K562 (cell line): ENCODE measurements at regions not wholly inside any gene's neighbourhood (a gene's known extent, or its start where the extent isn't known, plus 50 kb on each side); places are given as distances from the start of the nearest gene placed in this dataset.

Experiments
- ATAC-seq: fragments of 200-7000 bp; cut with Tn5 transposase; 3 replicates; pipeline ENCODE4 v1.9.1; 2020; ENCODE audit warnings: moderate library complexity
- BruUV-seq: library from RNA; stranded (reverse); fragments of 400-500 nt; replicated peaks from 2 replicates; lab custom pipeline; 2021; lab: Mats Ljungman, UMichigan
- CTCF ChIA-PET: fragments of 300-600 bp; formaldehyde crosslinking; extraction: SDS; loops from one replicate; lab custom pipeline; 2021; ENCODE audit warnings: low intra/inter-chr PET ratio; lab: Yijun Ruan, JAX
- POLR2A ChIA-PET: fragments of 300-600, 350-650 bp; sonication (Branson Sonifier 250); formaldehyde crosslinking; extraction: SDS; loops from one replicate; lab custom pipeline; 2021; ENCODE audit warnings: antibody characterized with exemption, inconsistent platforms; lab: Yijun Ruan, JAX
- DNase-seq, 4 experiments: peaks; one replicate each; pipeline versions ENCODE4 v3.0.0 to v3.0.0-alpha.2; 2011 to 2018; ENCODE audit warnings: low spot score in 3 of 4, mixed read lengths in 3 of 4; ENCODE audit errors: extremely low read depth in 1 of 4
- FAIRE-seq: peaks from 2 replicates; lab custom pipeline; 2011; peaks lifted over from hg19 to GRCh38; lab: Jason Lieb, UNC
- H2AFZ ChIP-seq: 2 replicates; pipeline ENCODE4 v1.6.0; 2011; ENCODE audit warnings: low read depth, low read length, control low read depth, inconsistent platforms
- H3K27ac ChIP-seq: fragments of 200-600 bp; 3 replicates; pipeline ENCODE4 v1.8.0; 2011; ENCODE audit warnings: low read depth, mild to moderate bottlenecking, control low read depth, inconsistent platforms, low read length, moderate library complexity, mixed read lengths; ENCODE audit errors: extremely low read depth
- H3K27me3 ChIP-seq, 2 experiments: fragments of 300-600 bp in 1 of 2; 2 replicates in 1 of 2; 3 replicates in 1 of 2; pipeline versions ENCODE4 v1.6.0 to v1.8.0; 2011; ENCODE audit warnings: inconsistent platforms in 2 of 2, low read length in 2 of 2, mild to moderate bottlenecking in 1 of 2, mixed read lengths in 1 of 2, moderate library complexity in 1 of 2; ENCODE audit not compliant: control insufficient read depth in 2 of 2, insufficient read depth in 2 of 2
- H3K36me3 ChIP-seq: fragments of 300-600 bp; 3 replicates; pipeline ENCODE4 v1.8.0; 2011; ENCODE audit warnings: mild to moderate bottlenecking, low read length, inconsistent platforms; ENCODE audit not compliant: control insufficient read depth, insufficient read depth
- H3K4me1 ChIP-seq, 2 experiments: fragments of 200-600 bp in 1 of 2; replicated peaks in 1 of 2; 2 replicates in 1 of 2; 3 replicates in 1 of 2; pipeline versions ENCODE4 v1.5.1 to v1.8.0; 2011; ENCODE audit warnings: inconsistent platforms in 2 of 2, low read length in 2 of 2, mild to moderate bottlenecking in 1 of 2, mixed read lengths in 1 of 2, moderate library complexity in 1 of 2; ENCODE audit not compliant: control insufficient read depth in 2 of 2, insufficient read depth in 2 of 2
- H3K4me2 ChIP-seq: 2 replicates; pipeline ENCODE4 v1.6.1; 2011; ENCODE audit warnings: low read length, control low read depth, inconsistent platforms, mixed read lengths; ENCODE audit not compliant: insufficient read depth
- H3K4me3 ChIP-seq: fragments of 200-600 bp; sonication (generic), shearing (Covaris generic); 2 replicates; pipeline ENCODE4 v1.5.1; 2016; ENCODE audit warnings: control low read depth, inconsistent platforms
- H3K79me2 ChIP-seq: fragments of 200-600 bp; 3 replicates; pipeline ENCODE4 v1.8.0; 2011; ENCODE audit warnings: low read length, inconsistent platforms; ENCODE audit not compliant: control insufficient read depth, insufficient read depth
- H3K9ac ChIP-seq, 2 experiments: 2 replicates each; pipeline versions ENCODE4 v1.6.0 to v1.6.1; 2011; ENCODE audit warnings: low read depth in 2 of 2, low read length in 2 of 2, control low read depth in 1 of 2, inconsistent platforms in 1 of 2, mild to moderate bottlenecking in 1 of 2, mixed read lengths in 1 of 2; ENCODE audit not compliant: insufficient read depth in 1 of 2
- H3K9me1 ChIP-seq: one replicate; pipeline ENCODE4 v1.6.0; 2011; ENCODE audit warnings: inconsistent platforms, mild to moderate bottlenecking, low read length, moderate library complexity; ENCODE audit not compliant: control insufficient read depth, insufficient read depth
- H3K9me3 ChIP-seq: replicated peaks from 2 replicates; pipeline ENCODE4 v1.5.1; 2011; ENCODE audit warnings: low read depth, low read length, inconsistent platforms; ENCODE audit not compliant: control insufficient read depth, insufficient read depth
- H4K20me1 ChIP-seq: replicated peaks from 2 replicates; pipeline ENCODE4 v1.6.1; 2011; ENCODE audit warnings: low read length, inconsistent platforms, mixed read lengths; ENCODE audit not compliant: control insufficient read depth, insufficient read depth
- CREB1 ChIP-seq, 2 experiments: sonication (generic) in 1 of 2; formaldehyde crosslinking in 1 of 2; IDR thresholded peaks; 2 replicates each; pipeline versions ENCODE4 v1.6.1 to v1.8.0; 2012 to 2022; ENCODE audit warnings: inconsistent platforms in 1 of 2, mild to moderate bottlenecking in 1 of 2, missing genetic modification reagents in 1 of 2, moderate library complexity in 1 of 2
- DMBX1 ChIP-seq: fragments of 250-450 bp; sonication (Bioruptor Pico); IDR thresholded peaks from 2 replicates; pipeline ENCODE4 v1.8.0; 2022; ENCODE audit warnings: inconsistent platforms, mild to moderate bottlenecking, moderate library complexity, borderline replicate concordance
- EHMT2 ChIP-seq: fragments of 450-650 bp; IDR thresholded peaks from 2 replicates; pipeline ENCODE4 v1.6.1; 2018; ENCODE audit warnings: antibody characterized with exemption
- GATA2 ChIP-seq: sonication (generic); formaldehyde crosslinking; IDR thresholded peaks from 2 replicates; pipeline ENCODE4 v1.4.0; 2020; ENCODE audit warnings: mild to moderate bottlenecking, missing genetic modification reagents
- HNRNPL ChIP-seq: fragments of 200-400 bp; formaldehyde crosslinking; IDR thresholded peaks from 2 replicates; pipeline ENCODE4 v1.6.1; 2017; ENCODE audit warnings: low read depth, mild to moderate bottlenecking, low read length
- LARP7 ChIP-seq: fragments of 450-650 bp; IDR thresholded peaks from 2 replicates; pipeline ENCODE4 v1.6.1; 2016
- MEF2D ChIP-seq: conservative IDR thresholded peaks from 2 replicates; pipeline ENCODE4 v1.6.1; 2016; ENCODE audit warnings: low read depth, missing genetic modification characterization, missing compliant biosample characterization
- MLLT1 ChIP-seq, 2 experiments: fragments of 450-650 bp; IDR thresholded peaks; 2 replicates each; pipeline ENCODE4 v1.6.1; 2016
- MYC ChIP-seq, 2 experiments: fragments of 250-450 bp in 1 of 2; sonication (Bioruptor Pico) in 1 of 2; IDR thresholded peaks; 2 replicates each; pipeline versions ENCODE4 v1.5.1 to v1.6.1; 2012 to 2021; ENCODE audit warnings: low read depth in 2 of 2, borderline replicate concordance in 1 of 2, improper control_type of control experiment in 1 of 2, low read length in 1 of 2, mild to moderate bottlenecking in 1 of 2, moderate library complexity in 1 of 2
- PHF21A ChIP-seq: fragments of 450-650 bp; IDR thresholded peaks from 2 replicates; pipeline ENCODE4 v1.6.1; 2017; ENCODE audit warnings: low read depth, borderline replicate concordance
- PPARD ChIP-seq: fragments of 250-450 bp; sonication (Bioruptor Pico); IDR thresholded peaks from 2 replicates; pipeline ENCODE4 v1.8.0; 2022; ENCODE audit warnings: inconsistent platforms, mild to moderate bottlenecking, moderate library complexity
- TRIM25 ChIP-seq: fragments of 450-650 bp; IDR thresholded peaks from 2 replicates; pipeline ENCODE4 v1.7.0; 2016; ENCODE audit warnings: borderline replicate concordance
- ZNF431 ChIP-seq: sonication (generic); formaldehyde crosslinking; IDR thresholded peaks from 2 replicates; pipeline ENCODE4 v1.8.0; 2022; ENCODE audit warnings: mild to moderate bottlenecking, missing genetic modification reagents
- WGBS: fragments of 100-300 bp; shearing (Covaris generic); methylation state at CpG from one replicate; pipeline ENCODE4 v1.1.6; 2016; ENCODE audit warnings: low coverage, mixed read lengths; ENCODE audit not compliant: insufficient coverage; ENCODE audit errors: missing lambda C conversion rate; 5-methylcytosine and 5-hydroxymethylcytosine counted together
- in situ Hi-C: fragments of 300-500 bp; cut with MboI; formaldehyde crosslinking; loops from 4 replicates; pipeline ENCODE4 v1.15.0; 2018; ENCODE audit warnings: inconsistent platforms, mixed read lengths
- intact Hi-C: fragments of 100-400 bp; cut with micrococcal nuclease; formaldehyde crosslinking; loops from 2 replicates; pipeline ENCODE4 v1.14.2; 2022

- Histone ChIP-seq H3K4me2 (no peak overlapping the region), H3K9ac (no peak overlapping the region), H3K79me2 (no peaks in the 10 kb centered on the region), H3K27me3 (no peaks in the 10 kb centered on the region), H3K27ac (no peak overlapping the region), H3K36me3 (no peaks in the 10 kb centered on the region), H4K20me1 (no peaks in the 10 kb centered on the region), H3K4me3 (no peak overlapping the region), H2AFZ (no peak overlapping the region), H3K9me3 (no peaks in the 10 kb centered on the region), H3K4me1 (no peaks in the 10 kb centered on the region), H3K9me1 (no peaks in the 10 kb centered on the region)
- 0% methylated on average over 2 of the region's 2 CpGs for WGBS
- no TSS peak for BruUV-seq
- TF ChIP-seq EHMT2 (no peak), HNRNPL (no peak), LARP7 (no peak), TRIM25 (no peak)
- intact Hi-C loops (no loop called here), in situ Hi-C loops (no loop called here)
- DNase-seq (no peak), ATAC-seq (no peak), FAIRE-seq (no peak)
- POLR2A ChIA-PET, result no interaction called here
- CTCF ChIA-PET, result no interaction called here
Measured at GRCh38 chr13:79647533-79647932, 166.6 kb downstream of the NDFIP2 start.

- no peaks in the 10 kb centered on the region for H3K36me3 ChIP-seq
- in situ Hi-C loops, result no loop called here
- no peaks in the 10 kb centered on the region for H3K9me1 ChIP-seq
- ChIA-PET POLR2A (no interaction called here), CTCF (no interaction called here)
- no peaks in the 10 kb centered on the region for H3K9me3 ChIP-seq
- DNase-seq (no peak), FAIRE-seq (no peak), ATAC-seq (no peak)
- no TSS peak for BruUV-seq
- H3K4me2 ChIP-seq, result no peak overlapping the region
- H3K4me3 ChIP-seq, result no peak overlapping the region
- intact Hi-C loops, result no loop called here
- no peak overlapping the region for H2AFZ ChIP-seq
- no peaks in the 10 kb centered on the region for H3K27me3 ChIP-seq
- no peak overlapping the region for H3K9ac ChIP-seq
- H3K4me1 ChIP-seq, result no peaks in the 10 kb centered on the region
- WGBS, result 0% methylated on average over 2 of the region's 2 CpGs
- H4K20me1 ChIP-seq, result no peaks in the 10 kb centered on the region
- H3K79me2 ChIP-seq, result no peaks in the 10 kb centered on the region
- no peak overlapping the region for H3K27ac ChIP-seq
- TF ChIP-seq ZNF431 (no peak), MYC (IDR thresholded peaks at IDR 0.05; ENCODE audit: low read depth, low read length) (no peak), MYC (CRISPR knock-in tag; IDR thresholded peaks at IDR 0.05; ENCODE audit: borderline replicate concordance, low read depth) (no peak), PHF21A (no peak), MLLT1 (IDR thresholded peaks at IDR 0.05) (no peak), MEF2D (no peak), CREB1 (IDR thresholded peaks at IDR 0.05) (no peak), CREB1 (CRISPR knock-in tag; IDR thresholded peaks at IDR 0.05) (no peak), PPARD (no peak), GATA2 (CRISPR knock-in tag) (no peak), LARP7 (no peak), DMBX1 (no peak)
Measured at GRCh38 chr13:79646880-79647279, 165.9 kb downstream of the NDFIP2 start.
